ENCODE measurements at regions not wholly inside any gene's neighbourhood (a gene's known extent, or its start where the extent isn't known, plus 50 kb on each side); places are given as distances from the start of the nearest gene placed in this dataset.

GRCh38 chr20:7399114-7399513 lies 541.1 kb downstream of the HAO1 start:
- H3K4me3 ChIP-seq (ENCODE audit: low read depth, low read length): no peak overlapping the region
- H3K9me3 ChIP-seq (ENCODE audit: control insufficient read depth, insufficient read depth, low read length): no peaks in the 10 kb centered on the region
- no peak for DNase-seq (ENCODE audit: low read depth, low spot score)
- H3K27me3 ChIP-seq (ENCODE audit: control insufficient read depth, insufficient read depth, low read length): no peaks in the 10 kb centered on the region
- H3K27ac ChIP-seq (ENCODE audit: low read depth, low read length): no peak overlapping the region
- CTCF ChIA-PET: no interaction called here
- no peak for TF ChIP-seq CTCF (IDR thresholded peaks at IDR 0.05; ENCODE audit: low read depth, low read length)
- POLR2A ChIA-PET: no interaction called here

GRCh38 chr20:7399575-7399974 lies 540.7 kb downstream of the HAO1 start:
- ChIA-PET POLR2A (no interaction called here), CTCF (no interaction called here)
- Histone ChIP-seq H3K9me3 (ENCODE audit: control insufficient read depth, insufficient read depth, low read length) (no peaks in the 10 kb centered on the region), H3K4me3 (ENCODE audit: low read depth, low read length) (no peak overlapping the region), H3K27ac (ENCODE audit: low read depth, low read length) (no peak overlapping the region), H3K27me3 (ENCODE audit: control insufficient read depth, insufficient read depth, low read length) (no peaks in the 10 kb centered on the region)
- no peak for DNase-seq (ENCODE audit: low read depth, low spot score)
- TF ChIP-seq CTCF (IDR thresholded peaks at IDR 0.05; ENCODE audit: low read depth, low read length): no peak

GRCh38 chr20:7406671-7407070 lies 533.6 kb downstream of the HAO1 start:
- DNase-seq (ENCODE audit: low read depth, low spot score): no peak
- POLR2A ChIA-PET: no interaction called here
- H3K4me3 ChIP-seq (ENCODE audit: low read depth, low read length): no peak overlapping the region
- no peak for TF ChIP-seq CTCF (IDR thresholded peaks at IDR 0.05; ENCODE audit: low read depth, low read length)
- CTCF ChIA-PET: no interaction called here
- H3K9me3 ChIP-seq (ENCODE audit: control insufficient read depth, insufficient read depth, low read length): no peaks in the 10 kb centered on the region
- H3K27me3 ChIP-seq (ENCODE audit: control insufficient read depth, insufficient read depth, low read length): no peaks in the 10 kb centered on the region
- H3K27ac ChIP-seq (ENCODE audit: low read depth, low read length): no peak overlapping the region

- ChIA-PET CTCF (interaction anchor here (0.6 kb wide), 1 partner anchor 449 kb away, joined by 3 read pairs; no protein-coding TSS in a partner anchor), POLR2A (no interaction called here)
- no peaks in the 10 kb centered on the region for H3K9me3 ChIP-seq (ENCODE audit: control insufficient read depth, insufficient read depth, low read length)
- no peak overlapping the region for H3K4me3 ChIP-seq (ENCODE audit: low read depth, low read length)
- no peak for TF ChIP-seq CTCF (IDR thresholded peaks at IDR 0.05; ENCODE audit: low read depth, low read length)
- no peaks in the 10 kb centered on the region for H3K27me3 ChIP-seq (ENCODE audit: control insufficient read depth, insufficient read depth, low read length)
- no peak overlapping the region for H3K27ac ChIP-seq (ENCODE audit: low read depth, low read length)
- no peak for DNase-seq (ENCODE audit: low read depth, low spot score)
These were observed 530.1 kb downstream of the HAO1 start for GRCh38 chr20:7410150-7410549.

- CTCF ChIA-PET: no interaction called here
These were observed 529.2 kb downstream of the HAO1 start for GRCh38 chr20:7411075-7411474.

More at GRCh38 chr20:7411075-7411474, 529.2 kb downstream of the HAO1 start:
- no peaks in the 10 kb centered on the region for H3K27me3 ChIP-seq (ENCODE audit: control insufficient read depth, insufficient read depth, low read length)
- no peak overlapping the region for H3K4me3 ChIP-seq (ENCODE audit: low read depth, low read length)
- no peaks in the 10 kb centered on the region for H3K9me3 ChIP-seq (ENCODE audit: control insufficient read depth, insufficient read depth, low read length)
- no peak for DNase-seq (ENCODE audit: low read depth, low spot score)
- H3K27ac ChIP-seq (ENCODE audit: low read depth, low read length): no peak overlapping the region
- no peak for TF ChIP-seq CTCF (IDR thresholded peaks at IDR 0.05; ENCODE audit: low read depth, low read length)
- POLR2A ChIA-PET: no interaction called here
